ENCODE measurements at regions not wholly inside any gene's neighbourhood (a gene's known extent, or its start where the extent isn't known, plus 50 kb on each side); places are given as distances from the start of the nearest gene placed in this dataset.
"Not testable (repeated sequence)": the region's sequence is repeated elsewhere in the genome, so short reads cannot be mapped to it uniquely, and the experiment has no call there.

DNA sequence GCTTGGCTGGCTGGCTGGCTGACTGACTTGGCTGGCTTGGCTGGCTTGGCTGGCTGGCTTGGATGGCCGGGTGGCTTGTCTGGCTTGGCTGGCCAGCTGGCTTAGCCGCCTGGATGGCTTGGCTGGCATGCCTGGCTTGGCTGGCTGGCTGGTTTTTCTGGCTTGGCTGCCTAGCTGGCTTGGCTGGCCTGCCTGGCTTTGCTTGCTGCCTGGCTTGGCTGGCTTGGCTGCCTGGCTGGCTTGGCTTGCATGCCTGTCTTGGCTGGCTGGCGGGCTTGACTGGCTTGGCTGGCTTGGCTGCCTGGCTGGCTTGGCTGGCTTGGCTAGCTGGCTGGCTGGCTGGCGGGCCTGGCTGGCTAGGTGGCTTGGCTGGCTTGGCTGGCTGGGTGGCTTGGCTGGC, 2830.5 kb downstream of the RPIA start:
- DNase-seq (ENCODE audit: low read depth): not testable (repeated sequence)

DNA sequence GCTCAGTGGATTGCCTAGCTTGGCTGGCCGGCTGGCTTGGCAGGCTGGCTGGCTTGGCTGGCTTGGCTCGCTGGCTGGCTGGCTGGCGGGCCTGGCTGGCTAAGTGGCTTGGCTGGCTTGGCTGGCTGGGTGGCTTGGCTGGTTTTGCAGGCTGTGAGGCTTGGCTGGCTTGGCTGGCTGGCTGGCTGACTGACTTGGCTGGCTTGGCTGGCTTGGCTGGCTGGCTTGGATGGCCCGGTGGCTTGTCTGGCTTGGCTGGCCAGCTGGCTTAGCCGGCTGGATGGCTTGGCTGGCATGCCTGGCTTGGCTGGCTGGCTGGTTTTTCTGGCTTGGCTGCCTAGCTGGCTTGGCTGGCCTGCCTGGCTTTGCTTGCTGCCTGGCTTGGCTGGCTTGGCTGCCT, 2831.4 kb downstream of the RPIA start:
- DNase-seq (ENCODE audit: low read depth): not testable (repeated sequence)

DNA sequence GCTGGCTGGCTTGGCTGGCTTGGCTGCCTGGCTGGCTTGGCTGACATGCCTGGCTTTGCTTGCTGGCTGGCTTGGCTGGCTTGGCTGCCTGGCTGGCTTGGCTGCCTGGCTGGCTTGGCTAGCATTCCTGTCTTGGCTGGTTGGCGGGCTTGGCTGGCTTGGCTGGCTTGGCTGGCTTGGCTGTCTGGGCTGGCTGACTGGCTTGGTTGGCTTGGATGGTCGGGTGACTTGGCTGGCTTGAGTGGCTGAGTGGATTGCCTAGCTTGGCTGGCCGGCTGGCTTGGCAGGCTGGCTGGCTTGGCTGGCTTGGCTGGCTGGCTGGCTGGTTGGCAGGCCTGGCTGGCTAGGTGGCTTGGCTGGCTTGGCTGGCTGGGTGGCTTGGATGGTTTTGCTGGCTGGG, 2832.3 kb downstream of the RPIA start:
- not testable (repeated sequence) for DNase-seq (ENCODE audit: low read depth)

DNA sequence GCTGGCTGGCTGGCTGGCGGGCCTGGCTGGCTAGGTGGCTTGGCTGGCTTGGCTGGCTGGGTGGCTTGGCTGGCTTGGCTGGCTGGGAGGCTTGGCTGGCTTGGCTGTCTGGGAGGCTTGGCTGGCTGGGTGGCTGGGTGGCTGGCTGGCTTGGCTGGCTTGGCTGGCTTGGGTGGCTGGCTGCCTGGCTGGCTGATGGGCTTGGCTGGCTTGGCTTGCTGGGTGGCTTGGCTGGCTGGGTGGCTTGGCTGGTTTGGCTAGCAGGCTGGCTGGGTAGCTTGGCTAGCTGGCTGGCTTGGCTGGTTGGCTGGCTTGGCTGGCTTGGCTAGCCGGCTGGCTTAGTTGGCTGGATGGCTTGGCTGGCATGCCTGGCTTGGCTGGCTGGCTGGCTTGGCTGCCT, 2834.1 kb downstream of the RPIA start:
- not testable (repeated sequence) for DNase-seq (ENCODE audit: low read depth)

DNA sequence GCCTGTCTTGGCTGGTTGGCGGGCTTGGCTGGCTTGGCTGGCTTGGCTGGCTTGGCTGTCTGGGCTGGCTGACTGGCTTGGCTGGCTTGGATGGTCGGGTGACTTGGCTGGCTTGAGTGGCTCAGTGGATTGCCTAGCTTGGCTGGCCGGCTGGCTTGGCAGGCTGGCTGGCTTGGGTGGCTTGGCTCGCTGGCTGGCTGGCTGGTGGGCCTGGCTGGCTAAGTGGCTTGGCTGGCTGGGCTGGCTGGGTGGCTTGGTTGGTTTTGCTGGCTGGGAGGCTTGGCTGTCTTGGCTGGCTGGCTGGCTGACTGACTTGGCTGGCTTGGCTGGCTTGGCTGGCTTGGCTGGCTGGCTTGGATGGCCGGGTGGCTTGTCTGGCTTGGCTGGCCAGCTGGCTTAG, 2834.6 kb downstream of the RPIA start:
- DNase-seq (ENCODE audit: low read depth): not testable (repeated sequence)

DNA sequence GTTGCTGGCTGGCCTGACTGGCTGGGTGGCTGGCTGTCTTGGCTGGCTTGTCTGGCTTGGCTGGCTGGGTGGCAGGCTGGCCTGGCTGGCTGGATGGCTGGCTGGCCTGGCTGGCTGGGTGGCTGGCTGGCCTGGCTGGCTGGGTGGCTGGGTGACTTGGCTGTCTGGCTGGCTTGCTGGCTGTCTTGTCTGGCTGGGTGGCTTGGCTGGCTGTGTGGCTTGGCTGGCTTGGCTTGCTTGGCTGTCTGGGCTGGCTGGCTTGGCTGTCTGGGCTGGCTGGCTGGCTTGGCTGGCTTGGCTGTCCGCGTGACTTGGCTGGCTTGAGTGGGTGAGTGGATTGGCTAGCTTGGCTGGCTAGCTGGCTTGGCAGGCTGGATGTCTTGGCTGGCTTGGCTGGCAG, 2835.6 kb downstream of the RPIA start:
- not testable (repeated sequence) for DNase-seq (ENCODE audit: low read depth)

DNA sequence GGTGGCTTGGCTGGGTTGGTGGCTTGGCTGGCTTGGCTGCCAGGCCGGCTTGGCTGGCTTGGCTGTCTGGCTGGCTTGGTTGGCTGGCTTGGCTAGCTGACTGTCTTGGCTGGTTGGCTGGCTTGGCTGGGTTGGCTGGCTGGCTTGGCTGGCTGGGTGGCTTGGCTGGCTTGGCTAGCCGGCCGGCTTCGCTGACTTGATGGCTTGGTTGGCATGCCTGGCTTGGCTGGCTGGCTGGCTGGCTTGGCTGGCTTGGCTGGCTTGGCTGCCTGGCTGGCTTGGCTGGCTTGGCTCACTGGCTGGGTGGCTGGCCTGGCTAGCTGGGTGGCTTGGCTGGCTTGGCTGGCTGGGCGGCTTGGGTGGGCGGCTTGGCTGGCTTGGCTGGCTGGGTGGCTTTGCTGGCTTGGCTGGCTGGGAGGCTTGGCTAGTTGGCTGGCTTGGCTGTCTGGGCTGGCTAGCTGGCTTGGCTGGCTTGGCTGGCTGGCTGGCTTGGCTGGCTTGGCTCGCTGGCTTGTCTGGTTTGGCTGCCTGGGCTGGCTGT, 2836.1 kb downstream of the RPIA start:
- not testable (repeated sequence) for DNase-seq (ENCODE audit: low read depth)

DNA sequence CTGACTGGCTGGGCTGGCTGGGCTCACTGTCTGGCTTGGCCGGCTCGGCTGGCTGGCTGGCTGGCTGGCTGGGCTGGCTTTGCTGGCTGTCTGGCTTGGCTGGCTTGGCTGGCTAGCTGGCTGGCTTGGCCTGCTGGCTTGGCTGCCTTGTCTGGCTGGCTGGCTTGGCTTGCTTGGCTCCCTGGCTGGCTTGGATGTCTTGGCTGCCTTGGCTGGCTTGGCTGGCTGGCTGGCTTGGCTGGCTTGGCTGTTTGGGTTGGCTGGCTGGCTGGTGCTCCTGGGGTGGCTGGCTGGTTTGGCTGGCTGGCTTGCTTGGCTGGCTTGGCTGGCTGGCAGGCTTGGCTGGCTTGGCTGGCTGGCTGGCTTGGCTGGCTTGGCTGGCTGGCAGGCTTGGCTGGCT, 2836.9 kb downstream of the RPIA start:
- DNase-seq (ENCODE audit: low read depth): not testable (repeated sequence)

DNA sequence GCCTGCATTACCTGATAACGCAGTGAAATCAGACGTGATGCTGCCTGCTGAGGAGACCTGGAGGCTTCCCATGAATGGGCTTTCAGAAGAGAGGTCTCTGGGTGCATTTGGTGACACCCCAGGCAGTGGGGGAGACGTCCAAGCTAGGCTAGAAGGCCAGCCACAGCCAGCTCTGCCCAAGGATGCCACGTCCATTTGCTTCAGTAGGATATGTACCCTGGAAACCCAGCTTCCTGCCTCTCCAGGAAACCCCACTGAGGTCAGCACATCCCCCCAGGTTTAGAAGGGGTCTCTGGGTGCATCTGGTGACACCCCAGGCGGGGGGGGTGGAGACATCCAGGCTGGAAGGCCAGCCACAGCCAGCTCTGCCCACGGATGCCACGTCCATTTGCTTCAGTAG, 2844.6 kb downstream of the RPIA start:
- not testable (repeated sequence) for DNase-seq (ENCODE audit: low read depth)

DNA sequence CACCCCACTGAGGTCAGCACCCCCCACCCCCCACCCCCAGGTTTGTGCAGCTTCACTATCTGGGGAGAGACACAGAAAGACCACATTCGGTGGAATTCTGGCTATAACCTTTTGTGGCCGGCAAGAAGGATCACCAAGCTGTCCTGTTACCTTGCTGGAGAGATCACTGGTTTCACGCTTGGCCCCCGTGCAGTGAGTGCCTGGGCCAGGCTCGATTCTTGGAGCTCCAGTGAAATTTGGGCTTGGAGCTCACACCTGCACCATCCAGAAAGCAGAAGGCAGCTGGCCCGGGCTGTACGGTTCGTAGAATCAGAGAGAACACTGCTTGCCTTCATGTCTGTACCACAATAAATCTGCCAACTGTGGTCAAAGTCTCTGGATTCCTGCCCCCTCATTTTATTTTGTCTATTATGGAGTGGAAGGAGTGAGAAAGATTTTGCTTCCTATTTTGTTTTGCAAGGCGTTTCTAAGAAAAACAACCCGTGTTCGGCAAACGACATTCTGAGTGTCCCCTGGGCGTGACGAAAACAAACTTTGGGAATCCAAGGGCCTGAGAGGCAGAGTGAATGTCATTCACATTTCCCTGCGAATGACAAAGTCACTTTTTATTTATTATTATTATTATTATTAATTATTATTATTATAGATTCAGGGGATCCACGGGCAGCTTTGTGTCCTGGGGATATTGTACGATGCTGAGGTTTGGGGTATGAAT, 2845.2 kb downstream of the RPIA start:
- not testable (repeated sequence) for DNase-seq (ENCODE audit: low read depth)

DNA sequence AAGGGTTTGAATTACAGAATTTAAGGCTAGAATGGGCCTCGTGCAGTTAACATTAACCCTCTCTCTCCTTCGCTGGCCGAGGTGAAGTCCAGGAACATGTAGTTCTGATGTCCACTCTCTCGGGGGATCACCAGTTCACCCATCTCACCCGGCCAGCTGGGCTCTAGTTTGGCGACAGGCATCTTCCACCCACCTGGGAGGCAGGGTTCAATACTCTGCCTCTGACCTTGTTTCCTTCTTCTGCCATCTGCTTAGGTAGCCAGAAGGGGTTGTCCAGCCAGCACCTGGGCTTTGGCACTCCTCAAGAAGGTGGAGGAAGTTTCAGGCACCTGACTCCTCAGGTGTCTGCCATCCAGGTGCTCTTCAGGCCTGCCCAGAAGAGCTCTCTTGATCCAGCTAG, 2857.8 kb downstream of the RPIA start:
- not testable (repeated sequence) for DNase-seq (ENCODE audit: low read depth)

DNA sequence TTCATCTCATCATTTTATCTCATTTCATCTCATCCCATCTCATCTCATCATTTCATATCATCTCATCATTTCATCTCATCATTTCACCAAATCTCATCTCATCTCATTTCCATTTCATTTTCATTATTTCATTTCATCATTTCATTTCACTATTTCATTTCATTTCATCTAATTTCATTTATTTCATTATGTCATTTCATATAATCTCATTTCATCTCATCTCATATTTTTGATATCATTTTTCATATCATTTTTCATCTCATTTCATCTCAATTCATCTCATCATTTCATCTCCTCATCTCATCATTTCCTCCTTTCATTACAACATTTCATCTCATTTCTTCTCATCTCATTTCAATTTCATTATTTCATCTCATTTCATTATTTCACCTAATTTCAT, 2866.8 kb downstream of the RPIA start:
- DNase-seq (ENCODE audit: low read depth): not testable (repeated sequence)

DNA sequence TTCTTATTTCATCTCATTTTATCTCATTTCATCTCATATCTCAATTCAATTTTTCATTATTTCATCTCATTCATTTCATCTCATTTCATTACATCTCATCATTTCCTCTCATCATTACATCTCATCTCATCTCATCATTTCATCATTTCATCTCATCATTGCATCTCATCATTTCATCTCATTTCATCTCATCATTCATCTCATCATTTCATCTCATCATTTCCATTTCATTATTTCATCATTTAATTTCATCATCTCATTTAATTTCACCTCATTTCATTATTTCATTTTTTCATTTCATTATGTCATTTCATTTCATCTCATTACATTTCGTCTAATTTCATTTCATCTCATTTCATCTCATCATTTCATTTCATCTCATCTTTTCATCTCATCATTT, 2867.8 kb downstream of the RPIA start:
- not testable (repeated sequence) for DNase-seq (ENCODE audit: low read depth)

DNA sequence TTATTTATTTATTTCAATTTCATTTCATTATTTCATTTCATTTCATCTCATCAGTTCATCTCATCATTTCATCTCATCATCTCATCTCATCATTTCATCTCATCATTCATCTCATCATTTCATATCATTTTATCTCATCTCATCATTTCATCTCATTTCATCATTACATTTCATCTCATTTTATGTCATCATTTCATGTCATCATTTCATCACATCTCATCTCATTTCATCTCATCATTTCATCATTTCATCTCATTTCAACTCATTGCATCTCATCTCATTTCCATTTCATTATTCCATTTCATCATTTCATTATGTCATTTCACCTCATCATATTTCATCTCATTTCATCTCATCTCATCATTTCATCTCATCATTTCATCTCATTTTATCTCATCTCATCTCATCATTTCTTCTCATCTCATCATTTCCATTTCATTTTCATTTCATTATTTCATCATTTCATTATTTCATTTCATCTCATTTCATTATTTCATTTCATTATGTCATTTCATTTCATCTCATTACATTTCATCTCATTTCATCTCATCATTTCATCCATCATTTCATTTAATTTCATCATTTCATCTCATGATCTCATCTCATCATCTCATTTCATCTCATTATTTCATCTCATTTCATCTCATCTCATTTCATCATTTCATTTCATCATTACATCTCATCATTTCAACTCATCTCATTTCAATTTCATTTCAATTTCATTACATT, 2868.6 kb downstream of the RPIA start:
- not testable (repeated sequence) for DNase-seq (ENCODE audit: low read depth)

DNA sequence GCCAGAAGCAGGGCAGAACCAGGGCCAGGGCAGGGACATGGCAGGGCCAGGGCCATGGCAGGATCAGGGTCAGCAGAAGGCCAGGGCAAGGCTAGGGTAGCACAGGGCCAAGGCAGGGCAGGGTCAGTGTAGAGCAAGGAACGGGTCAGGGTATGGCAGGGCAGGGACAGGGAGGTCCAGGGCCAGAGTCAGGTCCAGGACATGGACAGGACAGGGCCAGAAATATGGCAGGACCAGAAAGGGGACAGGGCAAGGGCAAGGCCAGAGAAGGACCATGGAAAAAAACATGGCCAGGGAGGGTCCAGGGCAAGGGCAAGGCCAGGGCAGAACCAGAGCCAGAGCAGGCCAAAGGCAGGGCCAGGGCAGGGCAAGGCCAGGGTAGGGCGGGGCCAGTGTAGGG, 2870.7 kb downstream of the RPIA start:
- DNase-seq (ENCODE audit: low read depth): not testable (repeated sequence)

DNA sequence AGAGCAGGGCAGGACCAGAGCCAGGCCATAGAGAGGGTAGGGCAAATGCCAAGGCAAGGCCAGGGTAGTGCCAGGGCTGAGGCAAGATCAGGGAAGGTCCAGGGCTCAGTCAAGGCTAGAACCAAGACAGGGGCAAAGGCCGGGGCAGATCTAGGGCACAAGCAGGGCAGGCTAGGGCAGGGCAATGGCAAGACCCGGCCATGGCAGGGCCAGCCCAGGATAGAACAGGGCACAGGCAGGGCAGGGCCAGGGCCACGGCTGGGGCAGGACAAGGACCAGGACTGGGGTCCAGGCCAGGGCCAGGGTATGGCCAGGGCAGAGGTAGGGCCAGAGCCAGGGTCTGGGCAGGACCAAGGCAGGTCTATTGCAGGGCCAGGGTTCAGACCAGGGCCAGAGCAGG, 2873.2 kb downstream of the RPIA start:
- not testable (repeated sequence) for DNase-seq (ENCODE audit: low read depth)

DNA sequence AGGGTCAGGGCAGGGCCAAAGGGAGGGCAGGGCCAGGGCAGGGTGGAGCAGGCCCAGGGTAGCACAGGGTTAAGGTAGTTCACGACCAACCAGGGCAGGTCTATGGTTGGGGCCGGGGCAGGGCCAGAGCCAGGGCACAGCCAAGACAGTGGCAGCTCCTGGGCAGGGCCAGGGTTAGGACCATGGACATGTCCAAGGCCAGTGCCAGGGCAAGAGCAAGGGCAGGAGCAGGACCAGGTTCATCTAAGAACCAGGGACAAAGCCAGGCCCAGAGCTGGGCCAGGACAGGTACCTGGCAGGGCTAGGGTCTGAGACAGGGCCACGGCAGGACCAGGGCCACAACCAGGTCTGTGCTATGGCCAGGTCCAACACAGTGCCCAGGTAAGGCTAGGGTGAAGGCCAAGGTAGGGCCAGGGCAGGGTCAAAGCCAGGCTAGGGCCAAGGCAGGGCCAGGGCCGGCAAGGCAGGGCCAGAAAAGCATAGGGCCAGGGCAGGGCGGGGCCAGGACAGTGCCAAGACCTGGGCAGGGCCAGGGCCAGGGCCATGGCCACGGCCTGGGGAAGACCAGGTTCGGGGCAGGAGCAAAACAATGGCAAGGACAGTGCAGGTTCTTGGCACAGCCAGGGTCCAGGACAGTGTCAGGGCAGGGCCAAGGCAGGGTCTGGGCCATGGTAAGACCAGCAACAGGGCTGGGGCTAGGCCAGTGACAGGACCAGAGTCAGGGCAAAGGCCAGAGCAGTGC, 2874.4 kb downstream of the RPIA start:
- DNase-seq (ENCODE audit: low read depth): not testable (repeated sequence)

DNA sequence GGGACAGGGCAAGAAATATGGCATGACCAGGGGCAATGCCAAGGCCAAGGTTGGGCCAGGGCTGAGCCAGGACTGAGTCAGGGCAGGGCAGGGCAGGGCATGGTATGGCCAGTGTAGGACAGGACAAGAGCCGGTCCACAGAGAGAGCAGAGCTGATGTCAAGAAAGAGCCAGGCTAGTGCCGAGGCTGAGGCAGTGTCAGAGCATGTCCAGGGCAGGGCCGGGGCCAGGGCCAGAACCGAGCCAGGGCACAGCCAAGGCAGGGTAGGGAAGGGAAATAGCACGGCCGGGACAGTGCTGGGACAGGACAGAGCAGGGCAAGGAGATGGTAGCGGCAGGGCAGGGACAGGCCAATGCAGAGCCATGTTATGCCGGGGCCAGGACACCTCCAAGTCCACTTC, 2875.1 kb downstream of the RPIA start:
- DNase-seq (ENCODE audit: low read depth): not testable (repeated sequence)

DNA sequence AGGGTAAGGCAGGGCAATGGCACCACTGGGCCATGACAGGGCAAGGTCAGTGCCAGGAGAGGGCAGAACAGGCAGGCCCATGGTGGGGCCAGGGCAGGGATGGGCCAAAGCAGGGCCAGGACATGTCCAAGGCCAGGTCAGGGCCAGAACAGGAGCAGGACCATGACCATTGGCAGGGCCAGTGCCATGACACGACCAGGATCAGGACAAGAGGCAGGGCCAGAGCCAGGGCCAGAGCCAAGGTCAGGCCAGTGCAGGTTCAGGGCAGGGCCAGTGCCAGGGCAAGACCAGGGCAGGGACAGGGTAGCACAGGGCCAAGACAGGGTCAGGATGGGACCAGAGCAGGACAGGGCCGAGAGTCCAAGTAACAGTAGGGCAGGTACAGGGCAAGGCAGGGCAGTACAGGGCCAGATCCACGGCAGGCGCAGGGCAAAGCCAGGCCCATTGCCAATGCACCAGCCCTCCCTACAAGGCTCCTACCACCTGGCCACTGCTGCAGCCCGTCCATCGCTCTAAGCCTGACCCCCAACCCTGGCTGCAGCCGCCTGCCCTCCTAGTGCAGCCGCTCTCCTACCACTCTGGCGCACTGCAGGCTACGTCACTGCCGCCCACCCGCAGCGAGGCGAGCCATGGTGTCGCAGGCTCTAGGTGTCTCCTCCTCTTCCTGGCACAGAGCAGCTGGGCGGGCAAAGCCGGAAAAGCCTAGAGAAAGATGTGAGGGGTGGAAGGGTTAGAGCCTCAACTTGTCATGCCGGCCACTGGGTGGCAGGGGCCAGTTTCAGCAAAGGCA, 2876.3 kb downstream of the RPIA start:
- not testable (repeated sequence) for DNase-seq (ENCODE audit: low read depth)

DNA sequence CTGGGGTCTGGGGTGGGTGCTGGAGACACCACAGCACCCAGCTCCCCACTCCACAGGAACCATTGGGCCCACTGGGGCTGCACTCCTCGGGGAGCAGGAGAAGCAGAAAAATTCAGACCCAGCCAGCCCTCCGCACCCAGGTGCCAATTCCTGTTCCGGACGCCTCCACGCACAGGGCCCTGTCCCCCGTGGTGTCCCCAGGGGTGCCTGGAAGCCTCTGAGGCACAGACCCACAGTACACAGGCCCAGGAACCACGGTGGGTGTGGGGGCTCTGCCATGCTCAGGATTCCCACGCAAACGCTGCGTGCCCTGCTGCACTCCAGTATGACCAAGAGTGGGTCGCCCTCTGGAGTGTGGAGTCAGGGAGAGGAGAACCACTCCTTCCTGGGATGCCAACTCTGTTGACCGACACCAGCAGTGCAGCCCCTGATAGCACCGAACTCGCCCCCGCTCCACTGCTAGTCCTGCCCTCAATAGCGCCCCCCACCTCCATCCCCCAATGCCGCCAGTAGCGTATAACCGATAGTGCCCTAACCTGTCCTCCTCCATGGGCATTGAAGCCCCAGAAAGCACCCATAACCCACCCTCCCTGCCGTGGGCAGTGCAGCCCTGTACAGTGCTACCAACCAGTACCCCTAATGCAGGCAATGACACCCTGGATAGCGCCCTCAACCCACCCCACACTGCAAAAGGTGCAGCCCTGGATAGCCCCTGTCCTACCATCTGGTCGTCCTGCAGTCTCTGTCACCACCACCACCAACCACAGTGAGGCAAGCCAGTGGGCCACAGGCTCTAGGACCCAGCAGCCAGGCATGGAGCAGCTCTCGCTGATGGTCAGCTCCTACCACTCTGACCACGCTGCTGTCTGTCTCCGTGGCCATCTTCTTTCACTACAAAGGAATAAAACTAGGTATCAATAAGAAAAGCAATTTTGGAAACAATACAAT, 2877.2 kb downstream of the RPIA start:
- not testable (repeated sequence) for DNase-seq (ENCODE audit: low read depth)
